Thyroid gland (tissue), 4 donors: ENCODE measurements at regions not wholly inside any gene's neighbourhood (a gene's known extent, or its start where the extent isn't known, plus 50 kb on each side); places are given as distances from the start of the nearest gene placed in this dataset.

ENCODE experiments used
- DNase-seq, 2 donors: peaks; one replicate each; pipeline ENCODE4 v3.0.0-alpha.2; 2019
- H3K27ac ChIP-seq, 3 donors: fragments of 200-600 bp; sonication (generic); 1 replicate in 2 of 3; 2 replicates in 1 of 3; pipeline ENCODE4 v1.5.1; 2016 to 2019; ENCODE audit warnings: mild to moderate bottlenecking in 1 of 3, moderate library complexity in 1 of 3
- H3K27me3 ChIP-seq: fragments of 200-600 bp; sonication (generic); one replicate; pipeline ENCODE4 v1.5.1; 2019
- H3K36me3 ChIP-seq, 2 donors: fragments of 200-600 bp; sonication (generic); one replicate each; pipeline ENCODE4 v1.5.1; 2016 to 2019
- H3K4me1 ChIP-seq, 2 donors: fragments of 200-600 bp; sonication (generic); one replicate each; pipeline ENCODE4 v1.5.1; 2017 to 2019
- H3K4me3 ChIP-seq, 3 donors: fragments of 200-600 bp; sonication (generic); replicated peaks in 1 of 3; 1 replicate in 2 of 3; 2 replicates in 1 of 3; pipeline ENCODE4 v1.5.1; 2016; ENCODE audit warnings: mild to moderate bottlenecking in 1 of 3
- H3K9me3 ChIP-seq: fragments of 200-600 bp; sonication (generic); one replicate; pipeline ENCODE4 v1.5.1; 2017
- POLR2A ChIP-seq, 2 donors: fragments of 450-650 bp; IDR thresholded peaks; one replicate each; pipeline ENCODE4 v1.6.1; 2017; ENCODE audit warnings: antibody characterized with exemption in 2 of 2, mild to moderate bottlenecking in 2 of 2, moderate library complexity in 1 of 2
- WGBS, 2 donors: methylation state at CpG; one replicate each; pipeline ENCODE4 v1.1.5; 2017; 5-methylcytosine and 5-hydroxymethylcytosine counted together
- intact Hi-C: fragments of 100-400 bp; cut with DNase I; formaldehyde crosslinking; loops from one replicate; pipeline ENCODE4 v1.15.1; 2023
- TF ChIP-seq, protein P1 (sequence below), 6 experiments: fragments of 200-600 bp in 3 of 6; fragments of 450-650 bp in 3 of 6; sonication (generic) in 3 of 6; IDR thresholded peaks; one replicate each; pipeline ENCODE4 v1.5.1; 2016 to 2019; ENCODE audit warnings: antibody characterized with exemption in 6 of 6, mild to moderate bottlenecking in 2 of 6, inconsistent platforms in 1 of 6, moderate library complexity in 1 of 6

- Histone ChIP-seq H3K36me3 (no peaks in the 10 kb centered on the region), H3K9me3 (no peaks in the 10 kb centered on the region), H3K4me1 (no peaks in the 10 kb centered on the region), H3K27me3 (no peaks in the 10 kb centered on the region), H3K4me3 (no peak overlapping the region), H3K27ac (no peak overlapping the region)
- TF ChIP-seq, protein P1, sequence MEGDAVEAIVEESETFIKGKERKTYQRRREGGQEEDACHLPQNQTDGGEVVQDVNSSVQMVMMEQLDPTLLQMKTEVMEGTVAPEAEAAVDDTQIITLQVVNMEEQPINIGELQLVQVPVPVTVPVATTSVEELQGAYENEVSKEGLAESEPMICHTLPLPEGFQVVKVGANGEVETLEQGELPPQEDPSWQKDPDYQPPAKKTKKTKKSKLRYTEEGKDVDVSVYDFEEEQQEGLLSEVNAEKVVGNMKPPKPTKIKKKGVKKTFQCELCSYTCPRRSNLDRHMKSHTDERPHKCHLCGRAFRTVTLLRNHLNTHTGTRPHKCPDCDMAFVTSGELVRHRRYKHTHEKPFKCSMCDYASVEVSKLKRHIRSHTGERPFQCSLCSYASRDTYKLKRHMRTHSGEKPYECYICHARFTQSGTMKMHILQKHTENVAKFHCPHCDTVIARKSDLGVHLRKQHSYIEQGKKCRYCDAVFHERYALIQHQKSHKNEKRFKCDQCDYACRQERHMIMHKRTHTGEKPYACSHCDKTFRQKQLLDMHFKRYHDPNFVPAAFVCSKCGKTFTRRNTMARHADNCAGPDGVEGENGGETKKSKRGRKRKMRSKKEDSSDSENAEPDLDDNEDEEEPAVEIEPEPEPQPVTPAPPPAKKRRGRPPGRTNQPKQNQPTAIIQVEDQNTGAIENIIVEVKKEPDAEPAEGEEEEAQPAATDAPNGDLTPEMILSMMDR (IDR thresholded peaks at IDR 0.05): no peak
- TF ChIP-seq POLR2A (IDR thresholded peaks at IDR 0.05): no peak
- DNase-seq: no peak
- 85% methylated on average over 2 of the region's 2 CpGs for WGBS, 2 donors
- intact Hi-C loops: no loop called here
Measured at GRCh38 chr10:28946479-28946878, 269.2 kb downstream of the BAMBI start.

DNA sequence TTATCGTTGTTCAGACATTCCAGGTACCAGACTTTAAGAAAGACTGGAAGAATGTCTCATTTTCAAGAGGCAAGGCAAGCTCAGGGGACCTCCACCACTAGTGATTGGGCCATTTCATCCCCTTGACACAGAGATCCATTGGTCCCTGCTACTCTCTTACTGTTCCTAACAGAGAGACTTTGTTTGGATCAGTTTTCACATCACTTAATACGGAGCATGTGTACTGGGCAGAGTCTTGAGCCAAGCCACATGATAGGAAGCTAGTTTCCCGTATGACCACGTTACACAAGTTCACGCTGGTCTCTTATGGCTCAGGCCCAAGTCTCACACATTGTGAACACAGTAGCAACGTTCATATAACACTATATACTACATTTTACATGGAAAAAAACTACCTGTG is 269.9 kb downstream of the BAMBI start:
- no peaks in the 10 kb centered on the region for H3K36me3 ChIP-seq
- WGBS, 2 donors: 48 to 74% methylated on average over 6 of the region's 6 CpGs
- DNase-seq: no peak
- no peaks in the 10 kb centered on the region for H3K27me3 ChIP-seq
- H3K9me3 ChIP-seq: no peaks in the 10 kb centered on the region
- no peak overlapping the region for H3K4me3 ChIP-seq
- TF ChIP-seq, protein P1 (IDR thresholded peaks at IDR 0.05): no peak
- TF ChIP-seq POLR2A (IDR thresholded peaks at IDR 0.05): no peak
- no peak overlapping the region for H3K27ac ChIP-seq
- H3K4me1 ChIP-seq: no peaks in the 10 kb centered on the region
- intact Hi-C loops: no loop called here

DNA sequence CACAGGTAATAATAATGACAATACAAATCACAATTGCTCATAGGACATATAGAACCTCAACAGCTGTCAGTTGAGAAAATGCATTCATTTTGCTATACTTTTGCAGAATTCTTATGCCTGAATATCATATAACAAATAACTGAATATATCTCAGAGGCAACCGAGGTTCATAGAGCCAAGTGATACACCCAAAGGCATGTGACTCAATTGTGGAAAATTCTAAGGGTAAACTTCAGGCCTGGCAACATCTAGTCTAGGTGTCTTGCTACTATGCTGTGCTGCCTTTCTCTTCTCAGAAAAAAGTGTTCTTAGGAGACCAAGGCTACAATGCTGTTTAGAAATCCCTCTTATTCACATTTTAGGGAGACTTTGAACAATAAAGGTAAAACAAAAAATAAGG is 270.7 kb downstream of the BAMBI start:
- intact Hi-C loops: no loop called here
- TF ChIP-seq POLR2A (IDR thresholded peaks at IDR 0.05): no peak
- TF ChIP-seq, protein P1 (IDR thresholded peaks at IDR 0.05): no peak
- 83 to 94% methylated on average over 1 of the region's 1 CpG for WGBS, 2 donors
- H3K36me3 ChIP-seq: no peaks in the 10 kb centered on the region
- no peaks in the 10 kb centered on the region for H3K27me3 ChIP-seq
- no peak overlapping the region for H3K27ac ChIP-seq
- H3K4me1 ChIP-seq: no peaks in the 10 kb centered on the region
- DNase-seq: no peak
- no peaks in the 10 kb centered on the region for H3K9me3 ChIP-seq
- H3K4me3 ChIP-seq: no peak overlapping the region

DNA sequence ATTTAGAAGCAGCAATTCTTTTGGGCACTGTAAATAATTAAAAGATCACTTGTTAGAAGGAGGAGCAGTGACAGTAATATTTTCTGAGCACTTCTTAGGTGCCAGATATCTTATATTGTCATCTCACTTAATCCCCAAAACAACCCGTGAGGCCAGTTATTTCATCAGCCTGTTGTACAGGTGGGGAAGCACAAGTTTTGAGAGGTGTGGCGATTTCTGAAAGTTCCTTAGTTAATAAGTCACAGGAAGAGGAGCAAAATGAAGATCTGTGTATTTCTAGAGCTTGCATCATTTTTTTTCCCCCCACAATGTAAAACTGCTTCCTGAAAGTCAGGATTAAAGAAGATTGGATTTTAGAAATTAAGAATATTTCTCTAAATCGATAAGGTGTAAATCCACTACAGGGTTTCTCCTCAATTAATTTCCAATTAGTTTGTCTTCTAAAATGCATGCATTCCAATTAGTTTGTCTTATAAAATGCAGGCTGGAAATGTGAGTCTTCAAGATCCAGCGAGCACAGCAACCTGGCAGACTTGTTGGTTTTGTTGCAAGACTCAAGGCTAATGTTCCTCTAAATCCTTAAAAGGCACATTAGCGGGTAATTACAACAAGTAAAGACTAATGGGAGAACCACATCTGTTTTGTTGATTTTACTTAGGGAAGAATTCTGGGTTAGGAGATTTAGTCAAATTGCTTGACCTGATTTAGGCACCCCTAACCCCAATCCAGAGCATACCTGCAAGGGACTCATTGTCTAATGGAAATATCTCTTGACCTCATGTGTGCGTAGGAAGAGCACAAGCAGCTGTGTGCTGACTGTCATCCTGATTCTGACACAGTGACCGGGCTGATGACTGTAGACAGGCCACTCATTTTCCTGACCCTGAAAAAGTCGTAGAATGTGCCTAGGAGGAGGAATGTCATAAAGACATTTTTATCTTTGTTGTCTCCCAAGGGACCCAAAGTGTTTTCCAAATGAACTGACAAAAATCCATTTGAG is 272.0 kb downstream of the BAMBI start:
- no peaks in the 10 kb centered on the region for H3K27me3 ChIP-seq
- 78 to 81% methylated on average over 8 of the region's 8 CpGs for WGBS, 2 donors
- no peaks in the 10 kb centered on the region for H3K4me1 ChIP-seq
- no peak for DNase-seq
- intact Hi-C loops: no loop called here
- no peaks in the 10 kb centered on the region for H3K9me3 ChIP-seq
- no peak for TF ChIP-seq POLR2A (IDR thresholded peaks at IDR 0.05)
- TF ChIP-seq, protein P1 (IDR thresholded peaks at IDR 0.05): no peak
- no peak overlapping the region for H3K27ac ChIP-seq
- no peaks in the 10 kb centered on the region for H3K36me3 ChIP-seq
- H3K4me3 ChIP-seq: no peak overlapping the region

GRCh38 chr10:28951484-28951883 is 274.2 kb downstream of the BAMBI start:
- no peak overlapping the region for H3K4me3 ChIP-seq
- H3K9me3 ChIP-seq: no peaks in the 10 kb centered on the region
- no peaks in the 10 kb centered on the region for H3K27me3 ChIP-seq
- H3K36me3 ChIP-seq: no peaks in the 10 kb centered on the region
- no peak for DNase-seq
- WGBS, 2 donors: 92 to 94% methylated on average over 6 of the region's 6 CpGs
- H3K27ac ChIP-seq: no peak overlapping the region
- no peak for TF ChIP-seq POLR2A (IDR thresholded peaks at IDR 0.05)
- TF ChIP-seq, protein P1 (IDR thresholded peaks at IDR 0.05): no peak
- H3K4me1 ChIP-seq: no peaks in the 10 kb centered on the region
- intact Hi-C loops: no loop called here
